22Rv1 (cell line): ENCODE measurements at regions not wholly inside any gene's neighbourhood (a gene's known extent, or its start where the extent isn't known, plus 50 kb on each side); places are given as distances from the start of the nearest gene placed in this dataset.

Experiments
- H3K27ac ChIP-seq: fragments of 450-650 bp; 2 replicates; pipeline ENCODE4 v1.5.1; 2017
- ZFX ChIP-seq: fragments of 450-650 bp; IDR thresholded peaks from 2 replicates; pipeline ENCODE4 v1.6.1; 2017; ENCODE audit warnings: antibody characterized with exemption, borderline replicate concordance
- TF ChIP-seq, protein P1 (sequence below): fragments of 450-650 bp; IDR thresholded peaks from 2 replicates; pipeline ENCODE4 v1.5.1; 2017; ENCODE audit warnings: mild to moderate bottlenecking

DNA sequence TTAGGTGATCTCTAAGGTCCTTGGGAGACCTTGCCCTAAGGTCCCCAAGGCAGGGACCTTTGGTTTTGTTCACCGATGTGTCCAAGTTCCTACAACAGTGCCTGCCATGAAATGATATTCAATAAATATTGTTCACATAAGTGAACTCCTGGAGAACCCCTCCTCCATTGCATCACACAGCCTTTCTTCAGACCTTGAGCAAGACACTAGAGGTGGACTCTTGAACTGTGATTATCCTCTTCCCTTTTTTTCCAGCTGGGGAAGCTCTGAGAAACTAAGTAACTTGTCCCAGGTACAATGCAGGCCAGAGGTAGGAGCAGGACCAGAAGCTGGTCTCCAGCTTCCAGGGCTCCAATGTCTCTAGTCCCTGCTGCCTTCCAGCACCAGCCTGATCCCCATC lies 76.6 kb upstream of the LMO1 start:
- TF ChIP-seq, protein P1, sequence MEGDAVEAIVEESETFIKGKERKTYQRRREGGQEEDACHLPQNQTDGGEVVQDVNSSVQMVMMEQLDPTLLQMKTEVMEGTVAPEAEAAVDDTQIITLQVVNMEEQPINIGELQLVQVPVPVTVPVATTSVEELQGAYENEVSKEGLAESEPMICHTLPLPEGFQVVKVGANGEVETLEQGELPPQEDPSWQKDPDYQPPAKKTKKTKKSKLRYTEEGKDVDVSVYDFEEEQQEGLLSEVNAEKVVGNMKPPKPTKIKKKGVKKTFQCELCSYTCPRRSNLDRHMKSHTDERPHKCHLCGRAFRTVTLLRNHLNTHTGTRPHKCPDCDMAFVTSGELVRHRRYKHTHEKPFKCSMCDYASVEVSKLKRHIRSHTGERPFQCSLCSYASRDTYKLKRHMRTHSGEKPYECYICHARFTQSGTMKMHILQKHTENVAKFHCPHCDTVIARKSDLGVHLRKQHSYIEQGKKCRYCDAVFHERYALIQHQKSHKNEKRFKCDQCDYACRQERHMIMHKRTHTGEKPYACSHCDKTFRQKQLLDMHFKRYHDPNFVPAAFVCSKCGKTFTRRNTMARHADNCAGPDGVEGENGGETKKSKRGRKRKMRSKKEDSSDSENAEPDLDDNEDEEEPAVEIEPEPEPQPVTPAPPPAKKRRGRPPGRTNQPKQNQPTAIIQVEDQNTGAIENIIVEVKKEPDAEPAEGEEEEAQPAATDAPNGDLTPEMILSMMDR: no peak
- TF ChIP-seq ZFX: no peak
- no peak overlapping the region for H3K27ac ChIP-seq

DNA sequence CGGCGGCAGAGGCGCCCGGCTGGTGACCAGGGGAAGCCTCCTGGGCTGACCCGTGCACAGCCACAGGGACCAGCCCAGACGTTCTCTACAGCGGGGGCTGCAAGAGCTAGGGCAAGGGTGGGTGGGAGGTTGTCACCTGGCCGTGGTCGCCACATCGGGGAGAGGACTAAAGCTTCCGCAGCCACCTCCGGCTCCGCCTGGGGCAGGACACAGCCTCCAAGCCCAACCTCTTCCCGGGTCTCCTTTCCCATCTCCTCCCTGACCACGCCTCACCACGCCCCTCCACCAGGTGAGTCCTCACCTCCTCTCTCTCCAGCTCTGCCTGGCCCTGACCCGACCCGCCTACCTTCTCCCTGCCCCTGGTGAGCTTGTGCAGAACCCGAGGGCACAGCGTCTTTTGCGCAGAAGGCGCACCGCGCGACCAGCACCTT lies 75.9 kb upstream of the LMO1 start:
- TF ChIP-seq ZFX: no peak
- TF ChIP-seq, protein P1: no peak; the same call in 1 of the 2 replicates
- H3K27ac ChIP-seq: no peak overlapping the region

DNA sequence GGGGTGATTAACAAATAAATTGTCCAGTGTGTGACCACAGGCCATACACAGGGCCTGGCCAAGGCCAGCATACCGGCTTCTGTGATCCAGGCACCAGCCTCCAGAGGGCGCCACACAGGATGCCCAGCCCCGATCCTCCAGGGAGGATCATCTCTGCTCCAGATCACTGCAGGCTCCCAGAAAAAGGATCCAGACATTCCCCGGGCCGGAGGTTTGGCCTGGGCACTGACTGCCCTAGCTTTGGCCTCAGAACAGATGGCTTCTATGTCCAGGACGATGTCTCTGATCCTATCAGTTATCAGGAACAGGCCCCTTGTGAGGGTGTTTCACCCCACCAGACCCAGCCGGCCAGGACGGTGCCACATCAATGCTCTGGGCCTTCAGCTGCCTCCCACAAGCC lies 74.5 kb upstream of the LMO1 start:
- H3K27ac ChIP-seq: no peak overlapping the region
- TF ChIP-seq, protein P1: peak; percentile 93
- TF ChIP-seq ZFX: no peak

DNA sequence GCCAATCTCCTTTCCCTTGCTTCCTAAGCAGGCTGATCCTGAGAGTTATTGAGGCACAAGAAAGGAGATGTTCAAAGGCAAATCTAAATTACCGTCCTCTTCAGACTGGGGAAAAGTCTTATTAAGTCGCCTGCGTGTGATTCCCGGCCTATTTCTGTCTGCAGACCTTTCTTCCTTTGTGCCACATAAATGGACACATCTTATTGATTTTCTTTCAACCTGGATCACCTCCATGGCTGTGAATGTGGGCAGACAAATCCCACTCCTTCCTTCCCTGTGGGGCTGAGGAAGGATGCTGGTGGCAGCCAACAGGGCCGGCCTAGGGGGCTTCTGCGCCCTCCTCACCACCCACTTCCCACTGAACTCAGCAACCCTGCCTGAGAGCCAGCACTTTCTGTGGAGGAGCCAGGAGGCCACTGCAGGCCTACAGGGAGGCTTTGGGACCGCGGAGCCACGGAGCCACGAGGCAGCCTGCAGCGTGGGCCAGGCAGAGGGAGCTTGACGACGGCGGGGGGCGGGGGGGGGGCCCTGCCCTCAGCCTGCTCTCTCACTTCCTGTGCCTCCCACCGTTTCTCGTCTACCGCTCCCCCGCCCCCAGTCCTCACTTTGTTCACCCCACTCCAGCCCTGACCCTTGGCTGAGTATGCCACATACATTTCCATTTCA lies 73.6 kb upstream of the LMO1 start:
- TF ChIP-seq, protein P1: no peak
- no peak for TF ChIP-seq ZFX
- no peak overlapping the region for H3K27ac ChIP-seq

DNA sequence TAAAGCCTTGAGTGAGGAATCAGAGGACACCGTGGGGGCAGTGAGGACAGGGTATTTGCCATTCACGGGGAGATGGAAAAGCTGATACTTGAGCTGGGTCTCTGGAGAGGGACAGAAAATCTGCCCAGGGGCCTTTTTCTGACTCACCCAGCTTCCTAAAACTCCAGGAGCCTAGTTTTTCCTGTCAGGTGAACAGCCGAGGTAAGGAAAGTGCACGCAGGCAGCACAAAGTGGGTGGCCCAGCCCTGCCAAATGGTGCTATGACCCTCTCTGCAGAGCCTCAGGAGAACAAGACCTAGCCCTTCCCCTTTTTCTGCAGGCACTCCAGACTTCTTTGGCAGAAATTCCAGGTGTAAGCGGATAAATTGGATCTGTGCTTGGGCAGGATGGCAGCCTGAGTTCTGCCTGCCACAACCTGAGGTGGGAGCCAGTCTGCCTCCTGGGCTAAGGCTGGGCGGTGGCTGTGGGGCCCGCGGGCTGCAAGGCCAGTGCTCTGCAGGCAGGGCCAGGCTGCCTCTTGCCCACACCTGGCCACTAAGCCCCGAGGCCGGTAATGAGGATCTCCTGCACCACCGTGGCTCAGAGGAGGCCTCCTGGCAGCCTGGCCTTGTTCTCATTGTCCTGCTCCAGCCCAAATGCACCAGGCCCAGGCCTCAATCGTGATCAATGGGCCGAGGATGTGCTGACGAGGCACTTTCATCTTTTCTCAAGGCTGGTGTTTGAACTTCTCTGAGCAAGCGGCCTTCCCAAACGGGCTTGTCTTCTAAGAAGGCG lies 72.9 kb upstream of the LMO1 start:
- TF ChIP-seq ZFX: no peak
- TF ChIP-seq, protein P1: no peak
- no peak overlapping the region for H3K27ac ChIP-seq

DNA sequence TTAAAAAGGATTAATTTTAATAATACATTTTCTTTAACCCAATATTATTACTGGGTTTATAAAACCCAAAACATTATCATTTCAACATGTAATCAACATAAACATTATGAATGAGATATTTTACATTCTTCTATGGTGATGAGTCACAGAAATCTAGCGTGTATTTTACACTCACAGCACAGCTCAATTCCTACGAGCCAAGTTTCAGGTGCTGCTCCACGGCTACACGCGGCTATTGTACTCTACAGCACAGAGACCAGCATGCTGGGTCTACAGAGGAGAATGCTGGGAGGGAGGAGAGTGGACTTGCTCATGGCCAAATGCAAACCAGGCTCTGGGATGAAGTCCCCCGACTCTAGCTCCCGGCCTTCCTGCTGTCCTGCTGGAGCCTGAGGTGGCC lies 72.0 kb upstream of the LMO1 start:
- no peak overlapping the region for H3K27ac ChIP-seq
- TF ChIP-seq ZFX: no peak
- TF ChIP-seq, protein P1: no peak

DNA sequence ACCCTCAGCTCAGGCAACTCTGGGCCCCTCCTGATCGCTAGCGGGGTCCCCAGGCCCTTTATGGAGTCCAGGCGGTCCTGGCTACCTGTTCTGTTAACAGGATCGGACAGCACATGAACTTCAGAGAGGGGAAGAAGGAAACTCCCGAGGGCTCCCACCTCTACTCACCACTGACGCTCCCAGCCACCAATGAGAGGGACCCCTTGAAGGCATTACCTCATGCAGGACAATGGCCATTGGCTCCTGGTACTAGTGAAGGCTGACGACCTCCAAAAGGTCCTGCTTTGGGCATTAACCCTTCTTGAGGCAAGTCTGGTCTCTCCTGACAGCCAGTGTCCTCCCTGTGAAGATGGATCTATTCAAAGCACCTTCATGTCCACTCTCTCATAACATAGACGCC lies 71.5 kb upstream of the LMO1 start:
- H3K27ac ChIP-seq: no peak overlapping the region
- TF ChIP-seq, protein P1: no peak
- no peak for TF ChIP-seq ZFX
